Activated T-helper 1 cell treated with anti-CD3 and anti-CD28 coated beads, Interleukin-12 subunit alpha, Interleukin-12 subunit beta, Interleukin-2, Interleukin-4 antibody, amounts not matched to agents 30 ng/mL and 10 ng/mL and 1 ng/mL, durations not matched to agents 14 hours and 24 hours and 36 hours (primary cell): ENCODE measurements at regions not wholly inside any gene's neighbourhood (a gene's known extent, or its start where the extent isn't known, plus 50 kb on each side); places are given as distances from the start of the nearest gene placed in this dataset.

ENCODE experiments used
- DNase-seq: peaks from one replicate; pipeline ENCODE4 v3.0.0; 2021; ENCODE audit warnings: low spot score
- H3K27ac Mint-ChIP-seq: one replicate; pipeline ENCODE4 v1.8.0; 2021; ENCODE audit warnings: mild to moderate bottlenecking, mixed read lengths
- H3K27me3 Mint-ChIP-seq: one replicate; pipeline ENCODE4 v1.8.0; 2022; ENCODE audit warnings: mild to moderate bottlenecking, moderate library complexity, mixed read lengths; ENCODE audit not compliant: insufficient read depth
- H3K36me3 Mint-ChIP-seq: one replicate; pipeline ENCODE4 v1.8.0; 2021; ENCODE audit warnings: low read depth, mixed read lengths
- H3K4me1 Mint-ChIP-seq: one replicate; pipeline ENCODE4 v1.8.0; 2021; ENCODE audit warnings: low read depth, mixed read lengths
- H3K4me3 Mint-ChIP-seq: one replicate; pipeline ENCODE4 v1.8.0; 2021; ENCODE audit warnings: mild to moderate bottlenecking, moderate library complexity, mixed read lengths
- H3K9me3 Mint-ChIP-seq: one replicate; pipeline ENCODE4 v1.8.0; 2021; ENCODE audit warnings: mixed read lengths
- intact Hi-C: fragments of 100-400 bp; cut with micrococcal nuclease; formaldehyde crosslinking; loops from one replicate; pipeline ENCODE4 v1.15.1; 2024

GRCh38 chr4:121564840-121565375 lies 131.9 kb downstream of the ANXA5 start:
- intact Hi-C loops = no loop called here
- no peaks in the 10 kb centered on the region for H3K36me3 Mint-ChIP-seq

DNA sequence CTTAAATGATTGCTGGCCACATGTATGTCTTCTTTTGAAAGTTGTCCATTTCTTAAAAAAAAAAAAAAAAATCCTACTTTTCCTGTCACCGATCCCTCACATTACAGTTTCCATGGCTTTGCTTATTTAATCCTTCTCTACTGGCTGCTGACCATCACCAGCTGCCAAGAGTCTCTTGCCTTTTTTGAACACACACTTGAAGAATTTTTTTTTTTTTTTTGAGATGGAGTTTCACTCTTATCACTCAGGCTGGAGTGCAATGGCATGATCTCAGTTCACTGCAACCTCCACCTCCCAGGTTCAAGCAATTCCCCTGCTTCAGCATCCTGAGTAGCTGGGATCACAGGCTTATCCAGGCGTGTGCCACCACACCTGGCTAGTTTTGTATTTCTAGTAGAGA lies 134.0 kb downstream of the ANXA5 start:
- Mint-ChIP-seq H3K27ac (no peak overlapping the region), H3K4me1 (no peaks in the 10 kb centered on the region)
- intact Hi-C loops = no loop called here

More at GRCh38 chr4:121564840-121565375, 131.9 kb downstream of the ANXA5 start:
- Mint-ChIP-seq H3K27ac (no peak overlapping the region), H3K4me3 (no peak overlapping the region), H3K4me1 (no peaks in the 10 kb centered on the region), H3K27me3 (peaks cover 6% of the 10 kb centered on the region), H3K9me3 (no peaks in the 10 kb centered on the region)
- no peak for DNase-seq

DNA sequence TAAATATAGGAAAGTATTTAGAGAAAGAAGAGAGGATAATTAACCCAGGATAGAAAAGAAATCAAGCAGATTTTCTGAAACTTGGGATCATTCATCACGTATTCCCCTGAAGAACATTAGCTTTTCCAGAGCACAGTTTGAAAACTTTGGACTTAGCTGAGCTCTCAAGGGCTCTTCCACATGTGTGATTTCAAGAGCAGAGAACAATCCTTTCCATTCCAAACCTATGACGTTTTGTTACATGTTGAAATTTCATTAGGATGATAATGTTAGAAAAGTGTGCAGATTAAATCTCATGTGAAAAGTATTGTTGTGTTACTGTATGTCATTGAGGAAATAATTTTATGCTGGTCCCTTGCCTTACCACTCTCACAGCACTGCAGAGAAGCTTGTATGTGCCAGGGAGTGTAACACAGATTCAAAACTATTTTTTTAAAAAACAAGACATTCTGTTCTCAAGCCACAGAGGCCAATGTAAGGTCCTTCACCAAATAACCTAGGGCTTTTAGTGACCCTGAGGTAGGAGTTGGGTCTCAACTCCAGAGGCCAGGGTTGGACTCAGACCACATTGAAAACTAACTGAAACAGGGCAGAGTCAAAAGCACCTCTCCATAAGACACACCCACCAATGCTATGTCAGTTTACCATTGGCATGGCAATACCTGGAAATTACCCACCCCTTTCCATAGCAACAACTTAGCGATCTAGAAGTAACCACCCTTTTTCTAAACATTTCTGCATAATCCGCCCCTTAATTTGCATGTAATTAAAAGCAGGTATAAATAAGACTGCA lies 141.3 kb downstream of the ANXA5 start:
- DNase-seq = no peak
- intact Hi-C loops = no loop called here
- Mint-ChIP-seq H3K27me3 (peaks cover 7% of the 10 kb centered on the region), H3K4me1 (no peaks in the 10 kb centered on the region), H3K9me3 (no peaks in the 10 kb centered on the region), H3K36me3 (no peaks in the 10 kb centered on the region), H3K27ac (no peak overlapping the region), H3K4me3 (no peak overlapping the region)

More for the DNA sequence above, 134.0 kb downstream of the ANXA5 start:
- H3K27me3 Mint-ChIP-seq = peaks cover 6% of the 10 kb centered on the region
- no peak for DNase-seq
- no peaks in the 10 kb centered on the region for H3K36me3 Mint-ChIP-seq
- H3K4me3 Mint-ChIP-seq = no peak overlapping the region
- no peaks in the 10 kb centered on the region for H3K9me3 Mint-ChIP-seq

GRCh38 chr4:121554382-121554781 lies 142.4 kb downstream of the ANXA5 start:
- no peak for DNase-seq
- intact Hi-C loops = no loop called here
- Mint-ChIP-seq H3K9me3 (no peaks in the 10 kb centered on the region), H3K27me3 (peaks cover 7% of the 10 kb centered on the region), H3K4me3 (no peak overlapping the region), H3K4me1 (no peaks in the 10 kb centered on the region), H3K27ac (no peak overlapping the region), H3K36me3 (no peaks in the 10 kb centered on the region)

DNA sequence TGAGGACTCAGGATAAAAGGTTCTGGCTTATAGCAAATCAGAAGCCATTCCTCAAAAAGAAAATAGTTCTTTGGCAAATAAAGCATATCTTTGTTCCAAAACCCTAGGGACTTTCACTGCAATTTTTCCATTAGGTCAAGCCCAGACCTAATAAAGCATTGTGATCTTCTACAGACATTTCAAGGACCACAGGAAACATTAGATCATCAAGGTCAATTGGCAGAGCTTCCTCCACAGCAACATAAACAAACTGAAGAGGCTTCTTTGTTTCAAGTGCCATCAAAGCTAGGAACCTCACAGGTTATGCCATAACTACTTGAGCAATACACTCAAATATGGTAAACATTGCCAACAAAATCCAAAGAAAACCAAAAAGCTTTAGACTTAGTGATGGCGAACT lies 144.9 kb downstream of the ANXA5 start:
- no peak for DNase-seq
- peaks cover 7% of the 10 kb centered on the region for H3K27me3 Mint-ChIP-seq
- H3K4me1 Mint-ChIP-seq = no peaks in the 10 kb centered on the region
- no peaks in the 10 kb centered on the region for H3K36me3 Mint-ChIP-seq
- H3K4me3 Mint-ChIP-seq = no peak overlapping the region
- H3K9me3 Mint-ChIP-seq = no peaks in the 10 kb centered on the region
- H3K27ac Mint-ChIP-seq = no peak overlapping the region
- intact Hi-C loops = no loop called here

DNA sequence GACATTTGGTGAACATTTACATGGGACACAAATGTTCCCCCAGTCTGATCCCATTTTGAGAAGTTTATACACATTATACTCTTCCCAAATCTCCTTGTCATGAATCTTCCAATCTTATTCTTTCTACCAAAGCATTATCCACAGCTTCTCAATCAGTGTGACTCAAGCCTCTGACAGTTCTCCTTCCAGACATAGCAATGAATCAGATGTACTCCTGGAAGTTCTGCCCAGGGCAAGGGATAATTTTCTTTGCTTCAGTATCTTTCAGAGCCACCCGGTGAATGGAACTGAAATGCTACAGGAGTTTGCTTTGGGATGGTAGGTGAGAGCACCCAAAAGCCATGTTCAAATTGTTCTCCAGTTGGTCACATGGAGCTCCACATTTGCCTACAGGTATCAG lies 145.5 kb downstream of the ANXA5 start:
- Mint-ChIP-seq H3K4me3 (no peak overlapping the region), H3K27me3 (peaks cover 3% of the 10 kb centered on the region), H3K27ac (no peak overlapping the region), H3K4me1 (no peaks in the 10 kb centered on the region), H3K9me3 (no peaks in the 10 kb centered on the region), H3K36me3 (no peaks in the 10 kb centered on the region)
- no peak for DNase-seq
- intact Hi-C loops = no loop called here

DNA sequence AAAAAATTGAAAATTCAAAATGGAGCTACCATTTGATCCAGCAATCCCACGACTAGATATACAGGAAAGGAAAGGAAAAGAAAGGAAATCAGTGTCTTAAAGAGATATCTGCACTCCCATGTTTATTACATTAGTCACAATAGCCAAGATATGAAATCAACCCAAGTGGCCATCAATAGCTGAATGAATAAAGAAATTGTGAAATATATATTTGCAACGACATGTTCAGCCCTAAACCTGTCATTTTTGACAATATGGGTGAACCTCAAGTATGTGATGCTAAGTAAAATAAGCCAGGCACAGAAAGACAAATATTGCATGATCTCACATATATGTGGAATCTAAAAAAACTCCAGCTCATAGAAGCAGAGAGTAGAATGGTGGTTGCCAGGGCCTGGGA lies 155.1 kb downstream of the ANXA5 start:
- H3K4me3 Mint-ChIP-seq = no peak overlapping the region
- no peak overlapping the region for H3K27ac Mint-ChIP-seq
- intact Hi-C loops = no loop called here
- no peak for DNase-seq
- no peaks in the 10 kb centered on the region for H3K9me3 Mint-ChIP-seq
- H3K27me3 Mint-ChIP-seq = peaks cover under 1% of the 10 kb centered on the region
- peaks cover 7% of the 10 kb centered on the region for H3K4me1 Mint-ChIP-seq
- no peaks in the 10 kb centered on the region for H3K36me3 Mint-ChIP-seq

- no peaks in the 10 kb centered on the region for H3K9me3 Mint-ChIP-seq
- intact Hi-C loops = no loop called here
- no peak overlapping the region for H3K4me3 Mint-ChIP-seq
- H3K27me3 Mint-ChIP-seq = peaks cover 16% of the 10 kb centered on the region
- no peaks in the 10 kb centered on the region for H3K36me3 Mint-ChIP-seq
- H3K4me1 Mint-ChIP-seq = no peaks in the 10 kb centered on the region
- no peak overlapping the region for H3K27ac Mint-ChIP-seq
- DNase-seq = no peak
Measured at GRCh38 chr4:121535351-121535750, 154.5 kb upstream of the QRFPR start.

- no peak for DNase-seq
- H3K9me3 Mint-ChIP-seq = no peaks in the 10 kb centered on the region
- no peak overlapping the region for H3K27ac Mint-ChIP-seq
- peaks cover 19% of the 10 kb centered on the region for H3K27me3 Mint-ChIP-seq
- H3K4me1 Mint-ChIP-seq = no peaks in the 10 kb centered on the region
- no peaks in the 10 kb centered on the region for H3K36me3 Mint-ChIP-seq
- intact Hi-C loops = no loop called here
- H3K4me3 Mint-ChIP-seq = no peak overlapping the region
Measured at GRCh38 chr4:121534187-121534586, 153.4 kb upstream of the QRFPR start.

DNA sequence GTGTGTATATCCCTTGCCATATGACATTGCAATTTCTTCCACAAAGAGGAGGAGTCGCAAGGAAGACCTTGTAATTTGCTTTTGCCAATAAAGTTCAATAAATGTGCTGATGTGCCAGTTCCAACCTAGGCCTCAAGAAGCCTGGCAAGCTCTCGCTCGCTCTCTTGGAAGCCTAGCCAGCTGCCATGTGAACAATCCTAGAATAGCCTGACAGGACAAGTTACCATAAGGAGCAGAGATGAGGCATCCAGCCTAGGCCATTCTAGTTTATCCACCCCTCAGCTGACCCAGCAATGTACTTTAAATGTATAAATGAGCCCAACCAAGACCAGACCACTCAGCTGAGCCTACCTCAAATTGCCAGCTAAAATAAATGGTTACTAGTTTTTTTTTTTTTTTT lies 145.7 kb upstream of the QRFPR start:
- no peak overlapping the region for H3K4me3 Mint-ChIP-seq
- H3K27ac Mint-ChIP-seq = no peak overlapping the region
- no peaks in the 10 kb centered on the region for H3K36me3 Mint-ChIP-seq
- peaks cover 11% of the 10 kb centered on the region for H3K27me3 Mint-ChIP-seq
- no peaks in the 10 kb centered on the region for H3K9me3 Mint-ChIP-seq
- no peak for DNase-seq
- intact Hi-C loops = no loop called here
- no peaks in the 10 kb centered on the region for H3K4me1 Mint-ChIP-seq

DNA sequence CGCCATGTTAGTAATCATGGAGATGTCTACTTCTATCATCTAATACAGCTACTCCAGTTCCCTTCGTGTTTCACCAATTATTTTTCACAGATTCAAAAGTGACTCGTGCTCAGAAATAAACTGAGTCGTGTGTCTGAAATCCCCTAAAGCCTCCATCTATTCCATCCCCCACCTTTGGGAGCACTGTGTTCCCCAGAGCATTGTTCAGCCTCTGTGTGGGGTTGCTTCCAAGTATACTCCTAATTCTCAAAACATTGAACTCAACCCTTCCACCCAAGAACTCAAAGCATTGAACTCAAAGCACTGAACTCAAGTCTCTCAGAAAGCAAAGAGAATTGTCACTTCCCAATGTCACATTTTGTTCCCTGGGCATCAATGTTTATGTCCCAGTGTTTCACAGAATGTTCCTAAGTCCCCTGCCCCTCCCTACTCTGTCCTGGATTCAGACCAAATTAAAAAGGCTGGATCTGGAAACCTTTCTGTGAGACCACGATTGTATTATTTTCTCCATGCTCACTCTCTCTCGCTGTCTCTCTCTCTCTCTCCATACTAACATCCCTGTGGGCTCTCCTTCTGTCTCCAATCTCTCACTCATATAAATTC lies 138.5 kb upstream of the QRFPR start:
- no peaks in the 10 kb centered on the region for H3K4me1 Mint-ChIP-seq
- H3K9me3 Mint-ChIP-seq = no peaks in the 10 kb centered on the region
- H3K27me3 Mint-ChIP-seq = no peaks in the 10 kb centered on the region
- intact Hi-C loops = no loop called here
- no peak overlapping the region for H3K4me3 Mint-ChIP-seq
- DNase-seq = no peak
- no peak overlapping the region for H3K27ac Mint-ChIP-seq
- no peaks in the 10 kb centered on the region for H3K36me3 Mint-ChIP-seq

DNA sequence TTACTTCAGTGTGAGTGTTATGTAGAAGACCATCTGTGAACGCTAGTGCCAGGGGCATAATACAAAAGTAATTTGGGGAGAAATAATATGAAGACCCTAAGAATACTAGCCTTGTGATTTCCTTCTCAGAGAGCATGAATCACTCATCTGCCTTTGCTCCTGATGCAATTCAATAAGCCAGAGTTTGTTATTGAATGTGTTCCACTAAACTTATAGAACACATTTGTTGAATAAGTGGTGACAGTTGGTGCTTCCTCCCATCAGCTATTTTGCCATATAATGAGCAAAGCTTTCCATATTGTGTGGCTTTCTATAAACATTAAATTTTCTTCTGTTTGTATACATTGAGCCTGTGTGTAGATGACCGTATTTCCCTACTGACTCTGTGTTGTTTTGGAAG lies 136.4 kb upstream of the QRFPR start:
- Mint-ChIP-seq H3K27ac (no peak overlapping the region), H3K27me3 (peaks cover 2% of the 10 kb centered on the region), H3K4me3 (no peak overlapping the region)

GRCh38 chr4:121514443-121514842 lies 133.6 kb upstream of the QRFPR start:
- peaks cover 8% of the 10 kb centered on the region for H3K27me3 Mint-ChIP-seq
- H3K4me1 Mint-ChIP-seq = peaks cover 14% of the 10 kb centered on the region
- H3K36me3 Mint-ChIP-seq = no peaks in the 10 kb centered on the region
- intact Hi-C loops = loop anchor here (5.0 kb wide), 1 partner anchor 193 kb away; no protein-coding TSS in a partner anchor
- DNase-seq = no peak
- no peaks in the 10 kb centered on the region for H3K9me3 Mint-ChIP-seq
- H3K27ac Mint-ChIP-seq = no peak overlapping the region
- no peak overlapping the region for H3K4me3 Mint-ChIP-seq

More for the DNA sequence above, 136.4 kb upstream of the QRFPR start:
- Mint-ChIP-seq H3K4me1 (no peaks in the 10 kb centered on the region), H3K9me3 (no peaks in the 10 kb centered on the region), H3K36me3 (no peaks in the 10 kb centered on the region)
- intact Hi-C loops = no loop called here
- no peak for DNase-seq
